GM21447 (cell line): ENCODE measurements at regions not wholly inside any gene's neighbourhood (a gene's known extent, or its start where the extent isn't known, plus 50 kb on each side); places are given as distances from the start of the nearest gene placed in this dataset.
"Not testable (repeated sequence)": the region's sequence is repeated elsewhere in the genome, so short reads cannot be mapped to it uniquely, and the experiment has no call there.

ENCODE experiments used
- ATAC-seq: cut with Tn5 transposase; IDR thresholded peaks from one replicate; pipeline ENCODE4 v1.9.1; 2021; ENCODE audit not compliant: unreplicated experiment

DNA sequence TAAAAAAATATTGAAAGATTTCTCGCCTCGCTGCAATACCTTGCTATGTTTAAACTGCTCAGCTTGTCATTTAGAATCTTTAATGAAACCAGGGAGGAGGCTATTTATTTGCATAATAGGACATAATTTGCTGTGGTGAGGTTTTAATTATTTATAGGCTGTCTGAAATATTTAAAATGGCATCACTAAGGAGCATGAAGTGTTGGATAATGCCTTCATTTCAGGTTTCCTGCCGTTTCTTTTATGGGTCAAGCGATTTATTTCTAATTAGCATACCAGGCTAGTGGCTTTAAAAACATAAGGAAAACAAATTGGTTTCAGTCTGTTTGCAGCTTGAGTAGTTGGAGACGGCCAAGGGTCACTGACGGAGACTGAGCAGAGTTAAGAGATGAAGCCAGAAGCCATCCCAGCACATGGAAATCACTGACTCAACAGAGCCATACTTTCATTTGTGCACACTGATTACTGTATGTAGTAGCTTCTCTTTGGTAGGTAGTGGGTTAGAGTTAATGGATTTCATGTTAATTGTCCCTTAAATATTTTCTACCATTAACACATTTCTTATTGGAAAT, 1962.4 kb upstream of the TENM3 start:
- ATAC-seq: no peak

DNA sequence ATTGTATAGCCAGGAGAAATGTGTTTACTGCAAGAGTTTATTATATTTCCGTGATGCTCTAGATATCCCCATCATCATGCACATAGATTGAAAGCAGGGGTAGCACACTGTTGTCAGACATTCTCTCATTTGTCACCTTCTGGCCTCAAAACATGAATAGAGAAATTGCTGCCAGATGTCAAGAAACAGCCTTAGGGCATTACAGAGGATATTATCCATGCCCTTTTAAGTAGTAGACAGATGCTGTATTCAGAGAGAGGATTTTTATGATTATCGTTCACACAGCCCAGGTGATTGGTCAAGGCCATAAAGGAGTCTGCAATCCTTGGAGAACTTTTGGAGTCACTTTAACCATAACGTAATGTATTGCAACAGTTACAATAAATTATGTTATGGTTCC, 1961.5 kb upstream of the TENM3 start:
- no peak for ATAC-seq

GRCh38 chr4:180284267-180284666, 1958.9 kb upstream of the TENM3 start:
- ATAC-seq: no peak

- ATAC-seq: no peak
Observed at GRCh38 chr4:180285796-180286195, 1957.4 kb upstream of the TENM3 start.

GRCh38 chr4:180292339-180292738, 1950.9 kb upstream of the TENM3 start:
- no peak for ATAC-seq

- no peak for ATAC-seq
Observed at GRCh38 chr4:180296036-180296599, 1947.1 kb upstream of the TENM3 start.

GRCh38 chr4:180304321-180304720, 1938.9 kb upstream of the TENM3 start:
- ATAC-seq: no peak

DNA sequence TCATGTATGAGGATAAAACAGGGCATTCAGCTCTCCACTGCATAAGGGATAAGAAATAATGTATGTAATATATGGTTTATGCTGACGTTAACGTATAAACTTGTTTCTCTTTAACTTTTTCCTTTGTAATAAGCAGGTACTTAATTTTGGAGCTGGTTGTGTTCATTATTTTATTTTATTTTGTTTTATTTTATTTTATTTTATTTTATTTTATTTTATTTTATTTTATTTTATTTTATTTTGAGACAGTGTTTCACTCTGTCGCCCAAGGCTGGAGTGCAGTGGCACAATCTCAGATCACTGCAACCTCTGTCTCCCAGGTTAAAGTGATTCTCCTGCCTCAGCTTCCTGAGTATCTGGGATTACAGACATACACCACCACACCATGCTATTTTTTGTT, 1932.6 kb upstream of the TENM3 start:
- ATAC-seq: no peak

DNA sequence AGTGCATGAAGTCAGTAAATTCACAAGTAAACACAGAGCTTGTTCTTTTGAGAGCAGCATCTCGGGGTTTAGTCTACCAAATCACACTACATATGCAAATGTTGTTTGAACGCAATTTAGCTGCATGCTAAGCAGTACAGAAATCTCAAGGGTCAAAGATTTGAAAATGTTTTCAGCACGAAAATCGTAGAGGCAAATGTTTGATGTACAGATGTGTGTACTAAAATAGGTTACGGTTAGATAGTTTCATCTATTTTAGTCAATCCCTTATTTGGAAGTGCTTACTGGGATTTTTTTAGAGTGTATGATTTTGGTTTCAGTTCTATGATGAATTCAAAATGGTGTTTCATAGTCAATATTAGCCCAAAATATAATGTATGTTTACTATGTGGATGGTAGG, 1928.2 kb upstream of the TENM3 start:
- no peak for ATAC-seq

DNA sequence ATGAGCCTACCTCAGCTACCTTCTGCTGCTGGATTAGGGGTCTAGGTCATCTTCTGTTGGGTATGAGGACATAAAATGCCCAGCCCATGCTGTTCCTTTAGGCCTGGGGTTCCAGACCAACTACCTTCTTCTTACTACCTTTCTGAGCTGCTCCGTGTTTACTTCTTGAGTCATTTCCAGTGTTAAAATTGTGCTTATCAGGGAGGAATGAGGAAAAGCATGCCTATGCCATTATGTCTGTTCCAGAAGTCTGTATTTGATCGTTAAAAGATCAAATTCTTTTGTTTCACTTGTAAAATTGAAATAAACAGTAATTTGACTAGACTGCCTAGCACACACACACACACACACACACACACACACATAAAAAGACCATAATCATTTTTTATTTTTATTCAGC, 1912.7 kb upstream of the TENM3 start:
- no peak for ATAC-seq

- no peak for ATAC-seq
Observed at GRCh38 chr4:180333162-180333561, 1910.0 kb upstream of the TENM3 start.

DNA sequence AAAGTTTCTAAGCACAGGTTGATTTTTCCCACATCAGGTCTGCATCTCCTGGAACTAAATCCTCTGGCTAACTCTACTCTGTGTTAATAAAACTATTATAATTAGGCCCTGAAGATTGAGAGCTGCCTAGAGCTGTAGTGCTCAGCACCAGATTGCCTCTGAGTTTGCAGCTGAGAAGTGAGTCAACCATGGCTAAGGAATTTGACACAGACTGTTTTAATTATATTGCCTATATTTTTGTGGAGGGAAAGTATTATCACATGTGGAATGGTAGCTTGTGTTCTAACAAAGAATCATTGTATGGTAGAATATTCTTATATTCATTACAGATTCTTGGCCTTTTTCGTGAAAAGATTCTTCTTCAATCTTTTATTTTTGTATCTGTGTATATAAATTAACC, 1907.6 kb upstream of the TENM3 start:
- no peak for ATAC-seq

- no peak for ATAC-seq
Observed at GRCh38 chr4:180336494-180337090, 1906.6 kb upstream of the TENM3 start.

DNA sequence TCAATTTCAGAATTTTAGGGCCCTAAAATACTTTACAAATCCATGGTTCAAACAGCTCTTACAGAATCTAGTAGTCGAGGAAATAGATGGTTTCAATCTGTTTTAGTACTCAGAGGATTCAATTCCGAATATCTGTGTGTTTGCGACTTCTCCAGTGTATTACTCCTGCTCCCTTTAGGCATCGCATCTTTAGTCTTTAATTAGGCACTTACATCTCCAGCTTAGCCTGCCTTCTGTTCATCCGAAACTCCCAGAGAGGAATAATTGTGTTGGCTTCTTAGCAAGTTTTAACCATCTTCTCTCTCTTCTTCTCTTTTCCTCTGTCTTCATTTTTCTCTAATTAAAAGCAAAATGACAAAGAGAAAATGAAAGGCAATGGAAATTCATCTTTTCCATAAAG, 1901.3 kb upstream of the TENM3 start:
- no peak for ATAC-seq

DNA sequence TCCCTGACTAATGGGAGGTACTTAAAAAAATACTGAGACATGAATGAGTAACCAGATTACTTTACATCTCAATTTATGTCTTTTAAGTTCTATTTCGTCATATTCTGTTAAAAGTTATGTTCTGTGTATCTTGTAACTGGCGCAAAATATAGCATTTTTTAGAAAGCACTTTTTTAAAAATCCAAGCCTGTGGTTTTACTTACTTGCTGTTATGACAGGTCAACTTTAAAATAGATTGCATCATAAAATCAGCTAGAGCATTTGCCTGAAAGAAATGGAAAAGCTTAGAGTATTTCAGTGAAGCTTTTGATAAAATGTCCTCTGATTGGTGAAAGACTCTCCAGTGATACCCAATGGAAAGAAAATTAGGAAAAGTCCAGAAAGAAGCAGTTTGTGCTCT, 1892.3 kb upstream of the TENM3 start:
- no peak for ATAC-seq

DNA sequence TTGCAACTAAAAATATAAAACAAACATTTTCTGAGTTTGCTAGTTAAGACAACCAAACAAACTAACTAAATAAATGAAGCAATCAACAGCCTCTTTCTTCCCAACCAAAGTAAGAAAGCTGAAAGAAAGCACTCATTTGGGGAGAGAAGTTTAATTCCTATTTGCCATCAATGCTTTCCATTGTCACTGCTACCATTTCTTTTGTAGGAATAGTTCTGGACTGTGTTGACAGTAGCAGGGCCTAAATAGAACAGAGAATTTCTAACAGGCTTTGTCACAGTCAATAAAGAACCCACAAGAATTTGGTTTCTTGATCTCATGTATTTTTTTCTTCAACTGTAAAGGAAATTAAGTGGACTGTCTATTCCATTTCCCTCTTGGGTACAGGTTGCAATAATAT, 1886.4 kb upstream of the TENM3 start:
- no peak for ATAC-seq

GRCh38 chr4:180360113-180360512, 1883.1 kb upstream of the TENM3 start:
- not testable (repeated sequence) for ATAC-seq

GRCh38 chr4:180363815-180364214, 1879.4 kb upstream of the TENM3 start:
- no peak for ATAC-seq

DNA sequence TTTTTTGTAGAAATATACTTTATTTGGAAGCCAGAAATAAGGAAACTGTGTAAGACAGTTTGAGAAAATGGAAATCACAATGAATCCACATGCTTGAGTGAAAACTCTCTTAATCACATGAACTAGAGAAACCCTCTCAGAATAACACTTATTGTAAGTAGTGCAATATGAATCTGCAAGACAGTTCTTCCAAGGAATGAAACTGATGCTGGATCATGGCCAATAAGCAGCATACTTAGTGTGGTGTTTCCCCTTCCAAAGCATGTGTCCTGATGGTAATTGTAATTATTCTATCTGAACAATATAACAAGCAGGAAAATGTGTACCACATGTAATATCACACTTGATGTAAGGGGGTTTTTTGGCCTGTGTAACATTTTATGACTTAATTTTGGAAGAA, 1870.5 kb upstream of the TENM3 start:
- no peak for ATAC-seq

GRCh38 chr4:180377741-180378140, 1865.5 kb upstream of the TENM3 start:
- no peak for ATAC-seq

GRCh38 chr4:180380733-180381132, 1862.5 kb upstream of the TENM3 start:
- no peak for ATAC-seq

GRCh38 chr4:180391613-180392012, 1851.6 kb upstream of the TENM3 start:
- ATAC-seq: no peak

DNA sequence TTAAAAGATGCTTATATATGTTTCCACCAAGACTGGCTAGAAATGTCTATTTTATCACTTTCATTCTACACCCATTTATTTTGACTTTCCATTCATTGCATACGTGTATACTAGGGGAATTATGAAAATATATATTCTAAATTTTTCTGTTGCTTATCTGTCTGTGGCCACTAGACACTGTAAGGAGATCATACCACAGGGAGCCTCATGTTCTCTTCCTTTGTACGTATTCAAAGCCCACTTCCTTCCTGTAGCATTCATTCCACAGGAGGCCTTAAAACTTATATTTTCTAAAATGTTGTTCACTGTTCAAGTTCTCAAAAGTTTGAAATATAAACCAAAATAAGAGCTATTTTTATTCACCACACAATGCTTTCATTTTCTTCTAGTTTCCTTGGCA, 1848.9 kb upstream of the TENM3 start:
- no peak for ATAC-seq
